ENCODE measurements at regions not wholly inside any gene's neighbourhood (a gene's known extent, or its start where the extent isn't known, plus 50 kb on each side); places are given as distances from the start of the nearest gene placed in this dataset.

DNA sequence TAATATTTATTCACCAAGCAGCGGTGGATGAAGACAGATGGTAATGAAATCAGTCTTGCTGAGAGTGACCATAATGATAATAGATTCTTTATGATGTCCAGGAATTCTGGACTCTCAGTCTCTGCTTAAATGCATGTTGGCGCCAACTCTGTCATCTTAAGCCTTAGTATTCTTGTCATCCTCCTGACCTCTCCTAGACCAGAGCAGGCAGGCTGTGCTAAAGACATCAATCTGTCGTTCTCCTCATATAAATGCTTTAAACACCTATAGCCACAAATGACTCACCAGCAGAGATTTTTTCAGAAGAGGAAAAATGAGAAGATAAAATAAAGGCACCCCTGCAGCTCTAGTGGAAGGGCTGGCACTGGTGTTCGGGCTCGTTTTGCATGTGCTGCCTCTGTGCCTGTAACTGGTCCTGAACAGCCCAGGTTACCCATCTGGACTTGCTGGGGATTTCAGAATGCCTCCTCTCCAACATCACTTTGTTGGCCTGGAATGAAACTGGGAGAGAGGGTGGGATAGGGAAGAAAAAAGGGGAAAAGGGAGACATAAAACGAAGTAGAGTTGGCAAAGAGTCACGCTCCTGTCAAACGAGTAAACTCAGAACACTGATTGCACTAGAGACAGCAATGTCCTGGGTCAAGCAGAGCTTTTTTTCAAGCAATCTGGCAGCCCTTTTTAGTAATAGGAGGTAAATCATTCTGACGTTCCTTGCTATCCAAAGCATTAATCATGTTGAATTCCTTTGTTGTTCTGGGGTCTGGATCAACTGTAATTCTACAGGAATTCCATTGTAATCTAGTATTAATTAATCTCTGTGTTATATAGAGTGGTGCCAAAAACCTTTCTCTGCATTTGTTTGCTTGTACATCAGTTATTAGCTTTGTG, 195.5 kb upstream of the CLINT1 start:
- TF ChIP-seq CTCF (IDR thresholded peaks at IDR 0.05) (no peak), POLR2A (IDR thresholded peaks at IDR 0.05) (no peak)
